BE2C (cell line): ENCODE measurements at regions not wholly inside any gene's neighbourhood (a gene's known extent, or its start where the extent isn't known, plus 50 kb on each side); places are given as distances from the start of the nearest gene placed in this dataset.

Source experiments
- DNase-seq: peaks from one replicate; pipeline ENCODE4 v3.0.0-alpha.2; 2020
- H3K27me3 ChIP-seq: fragments of 250-450 bp; sonication (Bioruptor Pico); 2 replicates; pipeline ENCODE4 v1.5.1; 2020; ENCODE audit warnings: mild to moderate bottlenecking
- H3K36me3 ChIP-seq: fragments of 250-450 bp; sonication (Bioruptor Pico); 2 replicates; pipeline ENCODE4 v1.5.1; 2020; ENCODE audit warnings: mild to moderate bottlenecking
- H3K4me1 ChIP-seq: fragments of 250-450 bp; sonication (Bioruptor Pico); 2 replicates; pipeline ENCODE4 v1.5.1; 2020
- H3K4me3 ChIP-seq: 2 replicates; pipeline ENCODE4 v1.5.1; 2011; ENCODE audit warnings: low read depth, low read length
- H3K9me3 ChIP-seq: fragments of 250-450 bp; sonication (Bioruptor Pico); 2 replicates; pipeline ENCODE4 v1.5.1; 2020
- CTCF ChIP-seq: IDR thresholded peaks from 2 replicates; pipeline ENCODE4 v1.5.1; 2012; ENCODE audit warnings: mild to moderate bottlenecking, low read depth, low read length

GRCh38 chr3:18513091-18513490, 88.0 kb upstream of the SATB1 start:
- no peaks in the 10 kb centered on the region for H3K27me3 ChIP-seq
- DNase-seq, result no peak
- H3K4me1 ChIP-seq, result no peaks in the 10 kb centered on the region
- TF ChIP-seq CTCF, result no peak
- H3K4me3 ChIP-seq, result no peak overlapping the region
- no peaks in the 10 kb centered on the region for H3K9me3 ChIP-seq
- no peaks in the 10 kb centered on the region for H3K36me3 ChIP-seq

GRCh38 chr3:18512007-18512406, 86.9 kb upstream of the SATB1 start:
- no peaks in the 10 kb centered on the region for H3K27me3 ChIP-seq
- H3K36me3 ChIP-seq, result no peaks in the 10 kb centered on the region
- no peak for DNase-seq
- no peak overlapping the region for H3K4me3 ChIP-seq
- TF ChIP-seq CTCF, result no peak
- H3K4me1 ChIP-seq, result no peaks in the 10 kb centered on the region
- H3K9me3 ChIP-seq, result no peaks in the 10 kb centered on the region

- TF ChIP-seq CTCF, result no peak
Observed at GRCh38 chr3:18510947-18511346, 85.8 kb upstream of the SATB1 start.

GRCh38 chr3:18507333-18507732, 82.2 kb upstream of the SATB1 start:
- TF ChIP-seq CTCF, result no peak
- H3K4me3 ChIP-seq, result no peak overlapping the region
- no peaks in the 10 kb centered on the region for H3K4me1 ChIP-seq
- no peaks in the 10 kb centered on the region for H3K36me3 ChIP-seq
- no peaks in the 10 kb centered on the region for H3K9me3 ChIP-seq
- H3K27me3 ChIP-seq, result no peaks in the 10 kb centered on the region
- DNase-seq, result no peak

More at GRCh38 chr3:18510947-18511346, 85.8 kb upstream of the SATB1 start:
- DNase-seq, result no peak
- Histone ChIP-seq H3K27me3 (no peaks in the 10 kb centered on the region), H3K9me3 (no peaks in the 10 kb centered on the region), H3K4me3 (no peak overlapping the region), H3K4me1 (no peaks in the 10 kb centered on the region), H3K36me3 (no peaks in the 10 kb centered on the region)

- Histone ChIP-seq H3K4me3 (no peak overlapping the region), H3K9me3 (no peaks in the 10 kb centered on the region), H3K4me1 (no peaks in the 10 kb centered on the region), H3K36me3 (no peaks in the 10 kb centered on the region), H3K27me3 (no peaks in the 10 kb centered on the region)
- no peak for TF ChIP-seq CTCF
- no peak for DNase-seq
Observed at GRCh38 chr3:18505056-18505455, 79.9 kb upstream of the SATB1 start.

- H3K36me3 ChIP-seq, result no peaks in the 10 kb centered on the region
- no peaks in the 10 kb centered on the region for H3K4me1 ChIP-seq
- H3K27me3 ChIP-seq, result no peaks in the 10 kb centered on the region
- no peak for DNase-seq
- no peaks in the 10 kb centered on the region for H3K9me3 ChIP-seq
- H3K4me3 ChIP-seq, result no peak overlapping the region
- no peak for TF ChIP-seq CTCF
Observed at GRCh38 chr3:18501679-18502343, 76.7 kb upstream of the SATB1 start.
